ENCODE measurements at regions not wholly inside any gene's neighbourhood (a gene's known extent, or its start where the extent isn't known, plus 50 kb on each side); places are given as distances from the start of the nearest gene placed in this dataset.

GRCh38 chr9:95598236-95598635 is 81.5 kb upstream of the PTCH1 start:
- intact Hi-C loops (cut with DNase I; ENCODE audit: low total_unique reads), result no loop called here
- Histone ChIP-seq H3K4me3 (no peak overlapping the region), H3K27me3 (no peaks in the 10 kb centered on the region), H3K9me3 (no peaks in the 10 kb centered on the region), H3K27ac (no peak overlapping the region), H3K36me3 (no peaks in the 10 kb centered on the region), H3K4me1 (peaks cover 0 to 22% (median 20%) of the 10 kb centered on the region in 4 donors)
- no peak for DNase-seq
- TF ChIP-seq, protein P1, sequence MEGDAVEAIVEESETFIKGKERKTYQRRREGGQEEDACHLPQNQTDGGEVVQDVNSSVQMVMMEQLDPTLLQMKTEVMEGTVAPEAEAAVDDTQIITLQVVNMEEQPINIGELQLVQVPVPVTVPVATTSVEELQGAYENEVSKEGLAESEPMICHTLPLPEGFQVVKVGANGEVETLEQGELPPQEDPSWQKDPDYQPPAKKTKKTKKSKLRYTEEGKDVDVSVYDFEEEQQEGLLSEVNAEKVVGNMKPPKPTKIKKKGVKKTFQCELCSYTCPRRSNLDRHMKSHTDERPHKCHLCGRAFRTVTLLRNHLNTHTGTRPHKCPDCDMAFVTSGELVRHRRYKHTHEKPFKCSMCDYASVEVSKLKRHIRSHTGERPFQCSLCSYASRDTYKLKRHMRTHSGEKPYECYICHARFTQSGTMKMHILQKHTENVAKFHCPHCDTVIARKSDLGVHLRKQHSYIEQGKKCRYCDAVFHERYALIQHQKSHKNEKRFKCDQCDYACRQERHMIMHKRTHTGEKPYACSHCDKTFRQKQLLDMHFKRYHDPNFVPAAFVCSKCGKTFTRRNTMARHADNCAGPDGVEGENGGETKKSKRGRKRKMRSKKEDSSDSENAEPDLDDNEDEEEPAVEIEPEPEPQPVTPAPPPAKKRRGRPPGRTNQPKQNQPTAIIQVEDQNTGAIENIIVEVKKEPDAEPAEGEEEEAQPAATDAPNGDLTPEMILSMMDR (IDR thresholded peaks at IDR 0.05), result no peak

GRCh38 chr9:95595721-95596295 is 79.0 kb upstream of the PTCH1 start:
- TF ChIP-seq, protein P1 (IDR thresholded peaks at IDR 0.05), result no peak
- Histone ChIP-seq H3K4me3 (no peak overlapping the region), H3K27me3 (no peaks in the 10 kb centered on the region), H3K4me1 (peaks cover 0 to 5% (median 4%) of the 10 kb centered on the region in 4 donors), H3K27ac (no peak overlapping the region), H3K36me3 (no peaks in the 10 kb centered on the region), H3K9me3 (no peaks in the 10 kb centered on the region)
- intact Hi-C loops (cut with DNase I; ENCODE audit: low total_unique reads), result no loop called here
- no peak for DNase-seq

- Histone ChIP-seq H3K9me3 (no peaks in the 10 kb centered on the region), H3K36me3 (no peaks in the 10 kb centered on the region), H3K4me1 (no peaks in the 10 kb centered on the region), H3K4me3 (no peak overlapping the region), H3K27me3 (no peaks in the 10 kb centered on the region), H3K27ac (no peak overlapping the region)
- TF ChIP-seq, protein P1 (IDR thresholded peaks at IDR 0.05), result no peak
- intact Hi-C loops (cut with DNase I; ENCODE audit: low total_unique reads), result no loop called here
- DNase-seq, result no peak
Observed at GRCh38 chr9:95592931-95593330, 76.2 kb upstream of the PTCH1 start.

DNA sequence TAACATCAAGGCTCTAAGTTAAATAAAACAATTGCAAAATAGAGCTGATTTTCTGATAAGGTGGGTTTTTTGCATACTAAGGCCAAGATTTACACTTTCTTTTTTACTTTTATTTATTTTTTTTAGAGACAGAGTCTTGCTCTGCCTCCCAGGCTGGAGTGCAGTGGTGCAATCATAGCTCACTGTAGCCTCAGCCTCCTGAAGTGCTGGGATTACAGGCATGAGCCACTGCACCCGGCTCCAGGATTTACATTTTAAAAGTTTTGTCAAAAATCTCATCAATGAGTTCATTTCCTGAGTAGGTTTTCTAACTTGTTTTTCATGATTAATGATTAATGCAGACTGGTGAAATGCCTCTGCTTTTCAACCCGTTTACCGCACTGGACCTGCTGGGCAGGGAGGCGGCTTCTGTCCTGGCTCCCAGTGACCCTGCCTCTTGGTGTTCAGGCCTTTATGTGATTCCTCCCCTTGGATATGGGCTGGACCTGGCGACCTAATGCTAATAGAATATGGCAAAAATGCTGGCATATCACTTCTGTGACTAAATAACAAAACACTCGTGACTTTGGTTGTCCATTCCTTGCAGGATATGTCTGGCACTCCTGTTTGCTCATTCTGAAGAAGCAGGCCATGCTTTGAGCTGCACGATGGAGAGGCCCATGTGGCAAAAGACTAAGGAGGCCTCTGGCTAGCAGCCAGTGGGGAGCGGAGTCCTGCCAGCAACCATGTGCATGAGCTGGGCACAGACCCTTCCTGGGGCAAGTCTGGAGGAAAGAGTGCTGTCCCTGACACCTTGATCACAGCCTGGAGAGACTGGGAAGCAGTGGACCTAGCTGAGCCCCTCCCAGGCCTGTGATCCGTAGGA is 72.2 kb upstream of the PTCH1 start:
- Histone ChIP-seq H3K36me3 (no peaks in the 10 kb centered on the region), H3K4me1 (no peaks in the 10 kb centered on the region), H3K27ac (no peak overlapping the region), H3K4me3 (no peak overlapping the region), H3K9me3 (no peaks in the 10 kb centered on the region), H3K27me3 (no peaks in the 10 kb centered on the region)
- TF ChIP-seq, protein P1 (IDR thresholded peaks at IDR 0.05), result no peak
- intact Hi-C loops (cut with DNase I; ENCODE audit: low total_unique reads), result no loop called here
- no peak for DNase-seq

DNA sequence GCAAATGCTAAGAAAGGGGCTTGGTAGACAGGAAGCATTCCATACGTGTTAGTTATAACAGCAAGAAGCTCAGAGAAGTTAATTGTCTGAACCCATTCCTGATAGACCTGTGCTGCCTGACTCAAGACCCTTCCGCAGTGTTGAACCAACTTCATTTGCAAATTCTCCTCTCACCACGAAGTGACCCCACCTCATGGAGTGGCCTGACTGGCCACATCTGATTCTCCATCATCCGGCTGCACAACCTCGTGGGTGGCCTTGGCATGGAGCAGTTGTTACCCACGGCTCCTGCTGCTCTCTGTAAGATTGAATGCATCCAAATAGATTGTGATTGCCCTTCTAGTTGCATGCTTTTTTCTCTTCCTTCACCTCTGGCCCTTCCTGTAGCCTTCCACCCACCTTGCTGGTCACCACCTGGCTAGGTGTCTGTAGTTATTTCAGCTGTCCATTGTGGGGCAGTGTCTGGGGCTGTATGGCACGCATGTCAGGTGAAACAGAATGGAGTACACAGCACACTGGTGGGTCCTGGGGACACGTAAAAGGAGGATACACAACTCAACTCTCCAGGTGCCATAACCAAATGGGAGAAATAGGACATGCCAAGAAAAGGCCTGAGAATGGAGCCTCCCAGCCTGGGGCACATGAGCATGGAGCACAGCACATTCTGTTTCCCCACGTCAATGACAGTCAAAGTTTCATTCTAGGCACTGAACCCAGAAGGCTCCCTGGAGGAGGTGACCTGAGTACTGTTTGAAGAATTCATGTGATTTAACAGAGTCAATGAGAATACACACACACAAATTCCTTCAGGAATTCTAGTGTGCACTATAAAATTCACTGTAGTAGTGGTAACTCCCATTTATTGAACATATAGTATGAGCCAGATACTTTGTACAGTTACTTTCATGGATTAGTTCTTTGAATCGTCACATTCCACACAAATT is 70.5 kb upstream of the PTCH1 start:
- no peak overlapping the region for H3K27ac ChIP-seq
- intact Hi-C loops (cut with DNase I; ENCODE audit: low total_unique reads), result no loop called here
- no peaks in the 10 kb centered on the region for H3K36me3 ChIP-seq
- no peak for DNase-seq
- TF ChIP-seq, protein P1 (IDR thresholded peaks at IDR 0.05), result no peak
- no peaks in the 10 kb centered on the region for H3K4me1 ChIP-seq
- no peaks in the 10 kb centered on the region for H3K27me3 ChIP-seq
- no peaks in the 10 kb centered on the region for H3K9me3 ChIP-seq
- no peak overlapping the region for H3K4me3 ChIP-seq

All from tibial artery (tissue), 4 donors.